ENCODE measurements at regions not wholly inside any gene's neighbourhood (a gene's known extent, or its start where the extent isn't known, plus 50 kb on each side); places are given as distances from the start of the nearest gene placed in this dataset.

- Histone ChIP-seq H3K27ac (ENCODE audit: low read depth, low read length) (no peak overlapping the region), H3K27me3 (ENCODE audit: insufficient read depth, low read length) (no peaks in the 10 kb centered on the region), H3K36me3 (ENCODE audit: insufficient read depth, low read length) (no peaks in the 10 kb centered on the region), H3K9me3 (ENCODE audit: insufficient read depth, low read depth, low read length) (peaks cover 7% of the 10 kb centered on the region; the same call in 1 of the 2 replicates), H3K9ac (ENCODE audit: low read depth, low read length) (no peak overlapping the region), H3K4me3 (ENCODE audit: low read length) (no peak overlapping the region), H3K4me1 (ENCODE audit: insufficient read depth, low read length) (no peaks in the 10 kb centered on the region)
- WGBS, result 96% methylated on average over 3 of the region's 3 CpGs
These were observed 77.9 kb upstream of the DOK5 start for GRCh38 chr20:54397292-54398140.

DNA sequence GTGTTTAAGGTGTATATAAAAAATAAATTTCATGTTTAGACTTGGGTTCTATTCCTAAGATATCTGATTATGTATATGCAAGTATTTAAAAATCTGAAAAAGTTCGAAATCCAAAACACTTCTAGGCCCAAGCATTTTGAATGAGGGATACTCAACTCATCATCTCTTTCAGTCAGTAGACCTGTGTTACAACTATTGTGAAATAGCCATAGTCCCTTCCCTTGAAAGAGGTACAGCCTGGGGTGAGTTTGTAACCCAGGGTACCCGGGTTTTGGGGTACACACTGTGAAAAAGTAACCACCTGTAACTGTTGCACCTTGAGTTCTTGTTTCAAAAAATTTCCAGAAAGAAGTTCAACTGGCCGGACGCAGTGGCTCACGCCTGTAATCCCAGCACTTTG lies 76.6 kb upstream of the DOK5 start:
- H3K9ac ChIP-seq (ENCODE audit: low read depth, low read length), result no peak overlapping the region
- no peaks in the 10 kb centered on the region for H3K36me3 ChIP-seq (ENCODE audit: insufficient read depth, low read length)
- no peaks in the 10 kb centered on the region for H3K27me3 ChIP-seq (ENCODE audit: insufficient read depth, low read length)
- H3K27ac ChIP-seq (ENCODE audit: low read depth, low read length), result no peak overlapping the region
- WGBS, result 98% methylated on average over 5 of the region's 5 CpGs
- H3K4me3 ChIP-seq (ENCODE audit: low read length), result no peak overlapping the region
- peaks cover 7% of the 10 kb centered on the region; the same call in 1 of the 2 replicates for H3K9me3 ChIP-seq (ENCODE audit: insufficient read depth, low read depth, low read length)
- H3K4me1 ChIP-seq (ENCODE audit: insufficient read depth, low read length), result no peaks in the 10 kb centered on the region

DNA sequence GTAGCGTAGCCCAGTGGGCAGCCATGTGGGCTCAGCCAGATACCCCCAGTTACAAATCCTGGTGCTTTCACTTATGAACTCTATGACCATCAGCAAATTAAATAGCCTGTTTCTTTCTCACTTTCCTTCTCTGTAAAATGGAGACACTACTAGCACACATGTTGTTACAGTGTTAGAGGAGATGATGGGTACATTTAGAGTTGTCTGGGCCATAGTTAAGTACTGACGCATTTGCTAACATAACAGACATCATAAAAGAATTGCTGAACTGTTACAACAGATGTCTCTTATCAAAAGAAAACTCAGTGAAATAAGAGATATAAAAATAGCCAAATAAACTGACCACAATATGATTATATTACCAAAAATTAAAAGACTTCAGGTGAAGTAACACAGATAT lies 69.9 kb upstream of the DOK5 start:
- no peaks in the 10 kb centered on the region for H3K4me1 ChIP-seq (ENCODE audit: insufficient read depth, low read length)
- no peaks in the 10 kb centered on the region for H3K9me3 ChIP-seq (ENCODE audit: insufficient read depth, low read depth, low read length)
- H3K27me3 ChIP-seq (ENCODE audit: insufficient read depth, low read length), result no peaks in the 10 kb centered on the region
- no peak overlapping the region for H3K4me3 ChIP-seq (ENCODE audit: low read length)
- no peaks in the 10 kb centered on the region for H3K36me3 ChIP-seq (ENCODE audit: insufficient read depth, low read length)
- H3K9ac ChIP-seq (ENCODE audit: low read depth, low read length), result no peak overlapping the region
- 86% methylated on average over 2 of the region's 2 CpGs for WGBS
- H3K27ac ChIP-seq (ENCODE audit: low read depth, low read length), result no peak overlapping the region

- Histone ChIP-seq H3K4me1 (ENCODE audit: insufficient read depth, low read length) (no peaks in the 10 kb centered on the region), H3K27me3 (ENCODE audit: insufficient read depth, low read length) (no peaks in the 10 kb centered on the region), H3K4me3 (ENCODE audit: low read length) (no peak overlapping the region), H3K9ac (ENCODE audit: low read depth, low read length) (no peak overlapping the region), H3K27ac (ENCODE audit: low read depth, low read length) (no peak overlapping the region), H3K9me3 (ENCODE audit: insufficient read depth, low read depth, low read length) (no peaks in the 10 kb centered on the region), H3K36me3 (ENCODE audit: insufficient read depth, low read length) (no peaks in the 10 kb centered on the region)
- 94% methylated on average over 6 of the region's 6 CpGs for WGBS
These were observed 67.9 kb upstream of the DOK5 start for GRCh38 chr20:54407459-54407858.

GRCh38 chr20:54415967-54416366 lies 59.4 kb upstream of the DOK5 start:
- H3K27me3 ChIP-seq (ENCODE audit: insufficient read depth, low read length), result no peaks in the 10 kb centered on the region
- H3K9ac ChIP-seq (ENCODE audit: low read depth, low read length), result no peak overlapping the region
- no peak overlapping the region for H3K4me3 ChIP-seq (ENCODE audit: low read length)
- H3K27ac ChIP-seq (ENCODE audit: low read depth, low read length), result no peak overlapping the region
- H3K36me3 ChIP-seq (ENCODE audit: insufficient read depth, low read length), result no peaks in the 10 kb centered on the region
- H3K9me3 ChIP-seq (ENCODE audit: insufficient read depth, low read depth, low read length), result no peaks in the 10 kb centered on the region
- no peaks in the 10 kb centered on the region; the same call in 1 of the 2 replicates for H3K4me1 ChIP-seq (ENCODE audit: insufficient read depth, low read length)
- no CpG with 5 or more reads among the region's 1 CpG for WGBS

GRCh38 chr20:54416770-54417169 lies 58.6 kb upstream of the DOK5 start:
- H3K27me3 ChIP-seq (ENCODE audit: insufficient read depth, low read length), result no peaks in the 10 kb centered on the region
- H3K9ac ChIP-seq (ENCODE audit: low read depth, low read length), result no peak overlapping the region
- no peak overlapping the region for H3K27ac ChIP-seq (ENCODE audit: low read depth, low read length)
- WGBS, result 89% methylated on average over 4 of the region's 4 CpGs
- no peaks in the 10 kb centered on the region for H3K36me3 ChIP-seq (ENCODE audit: insufficient read depth, low read length)
- H3K4me1 ChIP-seq (ENCODE audit: insufficient read depth, low read length), result no peaks in the 10 kb centered on the region; the same call in 1 of the 2 replicates
- H3K4me3 ChIP-seq (ENCODE audit: low read length), result no peak overlapping the region
- H3K9me3 ChIP-seq (ENCODE audit: insufficient read depth, low read depth, low read length), result no peaks in the 10 kb centered on the region

DNA sequence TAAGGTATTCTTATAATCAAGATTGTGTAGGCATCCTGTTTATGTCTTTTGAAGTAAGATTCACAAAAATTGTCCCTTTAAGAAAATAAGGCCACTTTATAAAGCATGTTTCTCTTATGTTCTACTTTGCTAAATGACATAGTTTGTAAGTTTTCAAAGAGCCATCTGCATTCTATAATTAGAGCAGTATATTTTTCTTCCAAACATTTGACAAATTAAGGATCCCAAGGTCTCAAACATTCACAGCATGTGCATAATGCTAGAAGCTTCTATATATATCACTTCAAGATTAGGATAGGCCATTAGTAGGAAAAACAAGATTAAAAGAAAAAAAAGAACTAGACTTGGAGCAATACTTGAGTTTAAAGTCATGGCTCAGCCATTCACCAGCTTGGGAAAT lies 55.9 kb upstream of the DOK5 start:
- H3K9ac ChIP-seq (ENCODE audit: low read depth, low read length), result no peak overlapping the region
- H3K9me3 ChIP-seq (ENCODE audit: insufficient read depth, low read depth, low read length), result peaks cover 3% of the 10 kb centered on the region; the same call in 1 of the 2 replicates
- H3K27me3 ChIP-seq (ENCODE audit: insufficient read depth, low read length), result no peaks in the 10 kb centered on the region
- no peaks in the 10 kb centered on the region; the same call in 1 of the 2 replicates for H3K4me1 ChIP-seq (ENCODE audit: insufficient read depth, low read length)
- H3K4me3 ChIP-seq (ENCODE audit: low read length), result no peak overlapping the region
- H3K36me3 ChIP-seq (ENCODE audit: insufficient read depth, low read length), result no peaks in the 10 kb centered on the region
- H3K27ac ChIP-seq (ENCODE audit: low read depth, low read length), result no peak overlapping the region
